GM12874 (cell line): ENCODE measurements at regions not wholly inside any gene's neighbourhood (a gene's known extent, or its start where the extent isn't known, plus 50 kb on each side); places are given as distances from the start of the nearest gene placed in this dataset.

Source experiments
- TF ChIP-seq, protein P1 (sequence below): IDR thresholded peaks from 2 replicates; pipeline ENCODE4 v1.5.1; 2011; ENCODE audit warnings: low read depth, mild to moderate bottlenecking, control low read depth, low read length, moderate library complexity; ENCODE audit not compliant: insufficient read depth

DNA sequence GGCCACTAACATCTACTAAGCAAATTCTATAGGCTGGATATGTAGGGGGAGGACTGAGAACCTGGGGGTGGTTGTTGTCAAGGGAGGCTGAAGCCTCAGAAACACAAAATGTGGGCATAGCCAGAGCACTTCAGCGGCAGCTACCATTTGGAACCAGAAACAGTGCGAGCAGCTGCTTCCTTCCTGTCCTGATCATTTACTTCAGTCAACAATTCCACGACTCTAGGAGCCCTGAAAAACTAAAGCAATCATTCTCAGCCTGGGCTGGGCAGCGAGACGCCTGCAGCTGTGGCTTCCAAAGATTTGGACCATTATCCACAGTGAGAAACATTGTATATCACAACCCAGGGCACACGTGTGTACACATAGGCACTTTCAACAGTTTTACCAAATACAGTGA, 93.9 kb upstream of the WSCD1 start:
- TF ChIP-seq, protein P1, sequence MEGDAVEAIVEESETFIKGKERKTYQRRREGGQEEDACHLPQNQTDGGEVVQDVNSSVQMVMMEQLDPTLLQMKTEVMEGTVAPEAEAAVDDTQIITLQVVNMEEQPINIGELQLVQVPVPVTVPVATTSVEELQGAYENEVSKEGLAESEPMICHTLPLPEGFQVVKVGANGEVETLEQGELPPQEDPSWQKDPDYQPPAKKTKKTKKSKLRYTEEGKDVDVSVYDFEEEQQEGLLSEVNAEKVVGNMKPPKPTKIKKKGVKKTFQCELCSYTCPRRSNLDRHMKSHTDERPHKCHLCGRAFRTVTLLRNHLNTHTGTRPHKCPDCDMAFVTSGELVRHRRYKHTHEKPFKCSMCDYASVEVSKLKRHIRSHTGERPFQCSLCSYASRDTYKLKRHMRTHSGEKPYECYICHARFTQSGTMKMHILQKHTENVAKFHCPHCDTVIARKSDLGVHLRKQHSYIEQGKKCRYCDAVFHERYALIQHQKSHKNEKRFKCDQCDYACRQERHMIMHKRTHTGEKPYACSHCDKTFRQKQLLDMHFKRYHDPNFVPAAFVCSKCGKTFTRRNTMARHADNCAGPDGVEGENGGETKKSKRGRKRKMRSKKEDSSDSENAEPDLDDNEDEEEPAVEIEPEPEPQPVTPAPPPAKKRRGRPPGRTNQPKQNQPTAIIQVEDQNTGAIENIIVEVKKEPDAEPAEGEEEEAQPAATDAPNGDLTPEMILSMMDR, result no peak

DNA sequence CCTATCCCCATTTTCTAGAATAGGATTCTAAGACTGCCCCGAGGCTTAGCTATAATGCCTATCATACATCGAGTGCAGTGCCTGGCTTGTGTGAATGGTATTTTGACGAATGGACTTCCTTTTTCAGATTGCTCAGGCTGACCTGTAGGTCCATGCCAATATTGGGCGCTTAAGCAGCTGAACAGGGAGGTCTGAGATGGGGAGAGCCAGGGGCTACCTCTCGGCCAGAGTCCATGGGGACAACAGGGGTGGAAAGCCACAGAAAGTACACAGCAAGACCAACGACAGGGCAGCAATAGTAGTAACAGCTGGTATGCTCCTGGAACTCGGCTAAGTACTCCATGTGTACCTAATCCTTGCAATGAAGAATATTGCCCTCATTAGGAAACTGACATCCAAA, 91.7 kb upstream of the WSCD1 start:
- TF ChIP-seq, protein P1, result no peak

DNA sequence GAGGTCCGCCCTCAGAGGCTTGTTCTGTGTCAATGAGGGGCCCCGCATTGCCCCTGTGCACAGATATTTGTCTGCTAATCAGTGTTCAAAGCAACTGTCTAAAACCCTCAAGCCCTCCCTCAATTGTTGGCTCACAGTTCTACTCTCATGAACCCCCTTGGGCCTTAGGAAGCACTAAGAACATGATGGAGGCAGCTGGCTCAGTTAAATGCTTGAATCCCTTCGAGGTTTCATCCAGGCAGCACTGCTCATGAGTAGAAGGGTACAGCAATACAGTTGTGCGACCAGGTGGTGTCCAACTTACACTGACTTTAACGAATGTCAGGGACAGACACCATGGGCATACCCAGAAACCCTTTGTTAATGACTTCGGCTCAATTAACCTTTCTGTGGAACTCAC, 89.2 kb upstream of the WSCD1 start:
- TF ChIP-seq, protein P1, result no peak

DNA sequence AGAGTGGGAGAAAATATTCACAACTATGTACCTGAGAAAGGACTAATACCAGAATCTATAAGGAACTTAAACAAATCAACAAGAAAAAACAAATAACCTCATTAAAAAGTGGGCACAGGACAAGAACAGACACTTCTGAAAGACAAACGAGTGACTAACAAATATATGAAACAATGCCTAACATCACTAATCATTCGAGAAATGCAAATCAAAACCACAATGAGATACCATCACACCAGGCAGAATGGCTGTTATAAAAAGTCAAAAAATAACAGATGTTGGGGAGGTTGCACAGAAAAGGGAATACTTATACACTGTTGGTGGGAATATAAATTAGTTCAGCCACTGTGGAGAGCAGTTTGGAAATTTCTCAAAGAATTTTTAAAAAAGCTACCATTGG, 83.5 kb upstream of the WSCD1 start:
- TF ChIP-seq, protein P1, result no peak

DNA sequence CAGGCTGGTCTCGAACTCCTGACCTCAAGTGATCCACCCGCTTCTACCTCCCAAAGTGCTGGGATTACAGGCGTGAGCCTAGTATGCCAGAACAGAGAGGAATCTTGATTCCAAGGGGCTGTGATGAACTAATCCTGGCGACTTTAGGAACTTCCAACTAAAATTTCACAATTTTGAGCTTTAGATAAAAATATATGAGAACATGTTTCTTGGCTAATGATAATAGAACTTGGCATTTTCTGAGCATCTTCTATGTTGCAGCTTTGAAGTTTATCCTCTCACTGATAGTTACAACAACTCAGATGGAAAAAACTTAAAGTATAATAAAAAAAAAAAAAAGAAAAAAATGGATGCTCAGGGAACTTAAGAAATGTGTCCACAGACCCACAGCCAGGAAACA, 69.8 kb upstream of the WSCD1 start:
- TF ChIP-seq, protein P1, result no peak

DNA sequence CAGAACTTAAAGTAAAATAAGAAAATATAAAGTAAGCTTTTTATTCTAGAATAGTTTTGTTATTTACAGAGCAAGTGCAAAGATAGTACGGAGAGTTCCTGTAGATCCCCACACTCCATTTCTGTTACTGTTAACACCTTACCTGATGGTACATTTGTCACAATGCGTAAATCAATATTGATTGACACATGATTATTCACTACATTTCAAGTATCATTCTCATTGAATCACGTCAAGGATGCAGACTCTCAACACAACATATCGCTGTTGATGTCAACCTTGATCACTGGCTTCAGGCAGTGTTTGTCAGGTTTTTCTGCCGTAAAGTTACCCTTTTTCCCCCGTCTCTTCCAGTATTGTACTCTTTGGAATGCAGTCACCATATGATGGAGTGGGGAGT, 64.2 kb upstream of the WSCD1 start:
- TF ChIP-seq, protein P1, result no peak

DNA sequence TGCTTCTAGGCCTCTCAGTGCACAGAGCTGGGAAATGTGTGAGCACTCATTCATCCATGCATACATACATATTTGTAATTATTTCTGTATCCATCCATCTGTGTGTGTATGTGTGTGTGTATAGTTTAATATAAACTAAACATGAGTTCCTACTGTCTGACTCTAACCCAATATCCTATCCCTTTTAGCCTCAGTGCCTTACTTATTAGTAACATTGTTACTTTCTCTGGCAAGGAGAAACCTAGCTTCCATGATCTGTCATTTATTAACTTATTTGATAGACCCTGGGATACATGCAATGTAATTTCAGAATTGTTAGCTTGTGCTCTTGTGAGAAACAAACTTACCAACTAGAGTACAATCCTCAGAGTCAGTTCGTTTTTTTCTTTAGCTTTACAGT, 59.0 kb upstream of the WSCD1 start:
- TF ChIP-seq, protein P1, result no peak

DNA sequence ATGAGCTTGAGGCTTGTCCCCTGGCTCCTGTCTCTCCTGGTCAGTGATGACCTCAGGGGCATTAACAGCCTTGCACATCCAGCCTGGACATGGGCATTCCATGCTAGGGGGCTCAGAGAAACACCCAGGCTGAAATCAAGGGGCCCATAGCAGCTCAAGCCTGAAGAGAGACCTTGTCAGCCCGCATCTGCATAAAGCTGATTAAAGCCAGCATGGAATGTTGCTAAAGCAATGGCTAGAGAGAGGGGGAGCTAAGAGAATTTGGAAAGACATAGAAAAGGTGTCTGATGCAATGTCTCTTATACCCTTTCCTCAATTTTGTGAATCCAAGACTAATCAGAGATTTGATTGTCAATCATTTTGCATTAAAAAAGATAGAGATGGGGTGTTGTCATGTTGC, 51.4 kb upstream of the WSCD1 start:
- TF ChIP-seq, protein P1, result no peak
